RCC 7860 (cell line): ENCODE measurements at regions not wholly inside any gene's neighbourhood (a gene's known extent, or its start where the extent isn't known, plus 50 kb on each side); places are given as distances from the start of the nearest gene placed in this dataset.
"Not testable (repeated sequence)": the region's sequence is repeated elsewhere in the genome, so short reads cannot be mapped to it uniquely, and the experiment has no call there.

Source experiments
- DNase-seq: peaks from one replicate; pipeline ENCODE4 v3.0.0-alpha.2; 2015; ENCODE audit warnings: low spot score
- FAIRE-seq: peaks from 2 replicates; lab custom pipeline; 2012; peaks lifted over from hg19 to GRCh38; lab: Jason Lieb, UNC

DNA sequence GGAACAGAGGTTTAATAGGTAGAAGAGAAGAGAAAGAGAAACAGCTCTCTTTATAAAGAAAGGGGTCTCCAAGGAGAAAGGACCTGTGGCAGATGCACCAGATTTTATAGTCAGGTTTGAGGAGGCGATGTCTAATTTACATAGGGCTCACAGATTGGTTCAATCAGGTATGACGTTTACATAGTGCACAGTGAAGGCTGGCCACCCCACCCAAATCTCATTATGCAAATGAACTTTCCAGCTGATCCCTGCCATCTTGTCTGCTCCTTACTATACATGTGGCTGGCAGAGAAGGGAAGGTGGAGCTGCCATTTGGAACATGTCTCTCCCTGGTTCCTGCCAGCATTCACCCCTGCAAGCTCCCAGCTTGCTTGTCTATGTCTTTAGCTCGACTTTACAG is 557.8 kb downstream of the SUCLG1 start:
- no peak for FAIRE-seq
- DNase-seq: no peak

GRCh38 chr2:83900862-83901261 is 558.2 kb downstream of the SUCLG1 start:
- no peak for FAIRE-seq
- no peak for DNase-seq

DNA sequence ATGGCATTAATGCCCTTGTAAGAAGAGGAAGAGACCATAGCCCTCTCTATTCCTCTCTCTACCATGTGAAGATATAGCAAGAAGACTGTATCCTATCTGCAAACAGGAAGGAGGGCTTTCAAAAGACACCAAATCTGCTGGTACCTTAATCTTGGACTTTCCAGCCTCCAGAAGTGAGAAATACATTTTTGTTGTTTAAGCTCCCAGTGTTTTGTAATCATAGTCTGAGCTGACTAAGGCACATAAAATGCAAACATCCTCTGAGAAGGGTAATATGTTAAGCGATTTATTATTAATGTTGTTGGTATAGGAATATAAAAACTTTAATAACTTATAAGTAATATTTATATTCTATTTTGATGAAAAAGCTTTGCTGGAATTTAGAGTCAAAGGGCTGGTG is 559.8 kb downstream of the SUCLG1 start:
- DNase-seq: no peak
- FAIRE-seq: no peak

DNA sequence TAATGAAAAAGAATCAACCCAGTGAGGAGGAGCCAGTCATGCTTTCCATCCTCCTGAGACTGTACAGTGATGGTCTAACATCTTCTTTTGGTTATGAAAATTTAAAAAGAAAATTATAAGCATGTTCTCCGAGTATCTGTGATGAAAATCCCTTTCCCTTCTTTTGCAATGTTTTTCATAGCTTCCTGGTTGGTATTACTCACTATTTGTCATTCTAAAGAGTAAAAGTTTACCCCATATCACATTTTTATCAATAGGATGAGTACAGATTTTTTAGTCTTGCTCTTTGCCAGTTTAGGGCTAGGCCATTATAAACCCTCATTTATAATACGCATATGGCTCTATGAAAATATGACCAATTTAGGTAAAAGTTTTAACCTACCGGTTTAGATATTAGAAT is 564.1 kb downstream of the SUCLG1 start:
- no peak for DNase-seq
- FAIRE-seq: no peak

GRCh38 chr2:83887757-83888156 is 571.3 kb downstream of the SUCLG1 start:
- FAIRE-seq: no peak
- no peak for DNase-seq

- FAIRE-seq (no peak), DNase-seq (no peak)
These were observed 580.0 kb downstream of the SUCLG1 start for GRCh38 chr2:83879127-83879526.

DNA sequence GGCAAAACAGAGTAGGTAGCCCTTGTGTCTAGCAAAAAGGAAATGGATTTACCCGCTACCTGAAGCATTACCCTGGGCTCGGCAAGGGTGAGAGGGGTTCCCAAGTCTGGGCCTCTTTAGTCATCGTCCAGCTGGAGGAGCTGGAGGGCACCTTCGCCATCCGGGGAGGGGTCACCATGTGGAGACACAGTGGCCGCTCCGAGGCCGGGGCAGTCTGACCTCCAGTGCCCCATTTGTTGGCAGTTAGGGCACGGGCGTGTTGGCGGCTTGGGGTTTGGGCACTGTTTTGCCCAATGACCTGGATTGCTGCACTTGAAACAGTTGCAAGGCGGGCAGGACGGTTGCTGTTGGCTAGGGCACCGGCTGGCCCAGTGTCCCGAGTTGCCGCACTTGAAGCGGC is 581.8 kb downstream of the SUCLG1 start:
- not testable (repeated sequence) for FAIRE-seq, DNase-seq

- no peak for DNase-seq
- no peak for FAIRE-seq
These were observed 584.2 kb downstream of the SUCLG1 start for GRCh38 chr2:83874712-83875430.

GRCh38 chr2:83874066-83874465 is 585.0 kb downstream of the SUCLG1 start:
- FAIRE-seq (no peak), DNase-seq (no peak)

DNA sequence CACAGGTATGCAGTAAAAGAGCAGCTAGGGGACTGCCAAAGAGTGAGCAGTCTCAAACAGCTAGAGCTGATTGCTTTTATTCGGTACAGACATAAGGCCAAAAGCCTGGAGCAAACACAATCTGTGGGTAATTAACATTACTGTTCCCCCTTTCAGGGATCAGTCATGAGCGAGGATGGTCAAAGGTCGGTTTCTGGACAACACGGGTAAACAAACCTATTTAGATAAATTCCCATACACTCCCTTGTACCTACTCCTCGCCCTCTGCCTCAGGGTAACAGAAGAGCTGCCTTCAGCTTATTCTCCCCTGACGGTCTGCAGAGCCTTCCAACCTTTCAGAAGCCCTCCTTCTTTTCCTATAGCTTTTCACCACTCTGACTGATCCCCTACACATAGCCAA is 586.0 kb downstream of the SUCLG1 start:
- DNase-seq (no peak), FAIRE-seq (no peak)

DNA sequence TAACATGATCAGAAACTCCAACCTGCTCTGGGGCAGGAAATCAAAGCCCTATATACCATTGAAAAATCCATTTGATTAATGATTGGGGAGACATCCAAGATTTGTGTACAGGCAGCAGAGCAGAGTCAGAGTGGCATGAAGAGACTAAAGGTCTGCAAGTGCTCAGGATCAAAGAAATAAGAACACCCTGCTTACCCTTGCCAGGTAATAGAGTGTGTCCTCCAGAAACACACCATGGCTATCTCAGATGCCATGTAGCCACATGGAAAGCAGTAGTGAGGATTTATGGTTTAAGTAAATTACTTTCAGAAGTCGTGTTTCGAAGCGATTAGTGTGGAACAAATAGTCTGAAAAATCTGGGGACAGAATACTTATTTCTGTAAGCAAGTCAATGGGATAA is 592.9 kb downstream of the SUCLG1 start:
- FAIRE-seq (no peak), DNase-seq (no peak)

DNA sequence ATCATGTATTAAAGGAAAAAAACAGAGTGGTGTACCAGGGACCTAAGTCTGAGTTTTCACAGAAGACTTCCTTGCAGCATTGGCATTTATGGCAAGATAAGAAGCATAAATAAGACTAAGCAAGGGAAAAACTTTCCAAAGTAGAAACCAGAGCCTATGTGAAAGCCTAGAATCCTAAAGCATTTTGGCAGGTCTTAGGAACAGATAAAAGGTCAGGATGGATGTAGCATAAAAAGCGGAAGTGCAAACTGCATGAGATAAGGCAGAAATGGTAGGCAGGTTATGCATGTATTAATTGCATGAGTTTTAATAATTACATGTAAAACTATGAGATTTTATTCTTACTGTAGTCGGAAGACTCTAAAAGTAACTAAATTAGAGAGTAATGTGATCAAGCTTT is 596.5 kb downstream of the SUCLG1 start:
- FAIRE-seq: no peak
- no peak for DNase-seq

GRCh38 chr2:83860320-83860719 is 598.8 kb downstream of the SUCLG1 start:
- no peak for DNase-seq
- no peak for FAIRE-seq

DNA sequence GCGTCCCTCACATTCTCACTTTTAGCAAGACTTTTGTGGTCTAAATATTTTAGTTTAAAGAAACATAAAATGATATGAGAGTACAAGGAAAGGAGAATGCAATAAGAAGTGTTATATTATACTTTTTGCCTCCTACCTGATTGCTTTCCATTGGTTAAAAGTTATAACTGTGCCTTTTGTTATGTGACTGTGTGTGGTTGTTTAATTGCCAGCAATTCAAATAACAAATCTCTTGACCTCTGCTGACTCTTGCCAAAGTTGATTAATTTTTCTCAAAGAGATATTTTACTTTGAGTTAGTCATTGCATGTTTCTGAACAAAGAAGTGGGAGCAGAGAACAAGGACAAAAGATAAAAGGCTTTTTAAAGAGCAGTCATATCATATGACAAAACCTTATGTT is 599.5 kb downstream of the SUCLG1 start:
- FAIRE-seq (no peak), DNase-seq (no peak)

DNA sequence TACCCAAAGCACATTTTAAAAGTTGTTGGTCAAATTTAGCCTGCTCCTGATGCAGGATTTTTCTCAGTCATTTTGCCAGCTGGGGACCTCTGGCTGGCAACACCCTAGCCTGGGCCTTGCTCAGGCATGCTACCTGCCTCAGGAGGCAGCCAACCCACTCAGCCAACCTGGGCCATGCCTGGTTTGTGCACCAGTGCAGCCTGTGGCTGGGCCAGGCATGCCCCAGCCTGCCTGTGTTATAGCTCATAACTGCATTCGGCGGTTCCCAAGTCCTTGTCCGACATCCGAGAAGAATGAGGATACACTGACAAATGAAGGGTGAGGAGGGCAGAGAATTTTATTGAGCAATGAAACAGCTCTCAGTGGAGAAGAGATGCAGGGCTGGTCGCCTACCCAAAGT is 608.0 kb downstream of the SUCLG1 start:
- FAIRE-seq (no peak), DNase-seq (no peak)

GRCh38 chr2:83850071-83850725 is 608.9 kb downstream of the SUCLG1 start:
- DNase-seq: no peak
- no peak for FAIRE-seq

DNA sequence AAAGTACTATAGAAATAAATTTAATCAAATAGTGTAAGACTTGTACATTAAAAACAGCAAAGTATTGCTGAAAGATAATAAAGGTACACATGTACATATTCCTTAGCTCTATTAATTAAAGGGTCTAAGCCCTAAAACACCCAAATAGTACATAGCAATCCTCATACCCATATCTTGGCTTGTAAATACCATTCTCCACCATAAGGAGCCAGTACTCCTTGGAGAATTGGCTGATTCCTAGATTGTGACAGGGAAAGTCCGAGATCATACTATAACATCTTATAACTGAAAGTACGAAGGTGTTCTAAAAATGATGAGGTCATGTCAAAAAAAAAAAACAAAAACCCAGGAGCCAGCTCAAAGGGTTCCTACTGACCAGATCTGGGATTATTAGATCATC is 614.6 kb downstream of the SUCLG1 start:
- DNase-seq (no peak), FAIRE-seq (no peak)

- FAIRE-seq (no peak), DNase-seq (no peak)
These were observed 616.7 kb downstream of the SUCLG1 start for GRCh38 chr2:83842421-83842820.

GRCh38 chr2:83837823-83838222 is 621.3 kb downstream of the SUCLG1 start:
- no peak for DNase-seq
- no peak for FAIRE-seq

- DNase-seq: no peak
- FAIRE-seq: no peak
These were observed 631.5 kb downstream of the SUCLG1 start for GRCh38 chr2:83827618-83828017.

DNA sequence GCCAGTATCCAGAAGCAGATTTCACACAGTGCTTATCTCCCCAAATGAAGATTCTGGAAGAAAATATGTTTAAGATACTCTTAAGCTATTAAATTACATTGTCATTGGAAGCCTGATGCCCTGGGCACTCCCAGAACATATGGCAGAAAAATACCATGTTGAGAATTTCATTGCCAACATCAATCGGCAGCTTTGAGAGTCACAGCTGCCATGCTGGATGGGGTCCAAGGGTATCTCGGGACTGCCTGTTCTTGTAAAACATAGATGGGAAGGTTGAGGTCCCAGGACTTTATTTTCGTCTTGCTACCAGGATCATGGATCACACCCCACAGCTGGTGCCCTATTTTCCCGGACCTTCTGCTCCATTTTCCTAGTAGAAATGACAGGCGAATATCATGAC is 632.5 kb downstream of the SUCLG1 start:
- no peak for DNase-seq

DNA sequence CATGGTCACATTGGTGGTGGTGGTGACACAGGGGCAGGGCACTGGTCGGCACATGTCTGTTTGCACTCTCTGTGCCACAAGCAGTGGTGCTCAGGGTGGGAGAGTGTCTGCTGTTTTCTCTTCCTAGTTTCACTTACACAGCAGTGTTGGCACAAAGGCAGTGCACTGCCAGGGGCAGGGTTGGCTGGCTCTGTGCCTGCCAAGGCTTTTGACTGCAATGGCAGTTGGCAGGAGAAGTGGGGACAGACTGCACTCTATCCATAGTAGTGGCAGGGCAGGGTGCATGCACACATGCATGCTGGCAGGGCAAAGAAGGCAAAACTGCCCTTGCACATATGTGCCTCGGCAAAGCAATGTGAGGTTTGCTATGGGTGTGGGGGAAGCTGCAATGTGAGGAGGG is 635.9 kb downstream of the SUCLG1 start:
- FAIRE-seq: no peak

More for the DNA sequence above, 632.5 kb downstream of the SUCLG1 start:
- FAIRE-seq: no peak

GRCh38 chr2:83817511-83817910 is 641.6 kb downstream of the SUCLG1 start:
- FAIRE-seq (no peak), DNase-seq (no peak)

More for the DNA sequence above, 635.9 kb downstream of the SUCLG1 start:
- DNase-seq: no peak
